ENCODE measurements at regions not wholly inside any gene's neighbourhood (a gene's known extent, or its start where the extent isn't known, plus 50 kb on each side); places are given as distances from the start of the nearest gene placed in this dataset.
"Not testable (repeated sequence)": the region's sequence is repeated elsewhere in the genome, so short reads cannot be mapped to it uniquely, and the experiment has no call there.

DNA sequence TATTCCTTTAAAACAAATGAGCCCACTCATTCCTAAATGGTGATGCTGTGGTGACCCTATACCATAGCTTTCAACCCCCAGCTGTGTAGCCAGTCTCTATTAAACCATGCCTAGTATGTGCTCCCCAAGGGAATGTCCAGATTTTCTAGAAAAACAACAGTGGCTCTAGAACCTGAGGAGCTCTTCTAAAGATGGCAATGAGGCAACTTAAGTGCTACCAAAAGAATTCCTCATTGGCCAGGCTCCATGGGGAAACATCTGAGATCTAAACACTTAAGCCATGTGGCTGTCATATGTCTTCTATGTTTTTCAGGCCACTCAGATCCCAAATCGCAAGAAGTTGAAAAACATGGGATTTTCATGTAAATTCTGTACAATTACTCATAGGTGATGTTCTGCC is 191.0 kb downstream of the TPBG start:
- TF ChIP-seq, protein P1, sequence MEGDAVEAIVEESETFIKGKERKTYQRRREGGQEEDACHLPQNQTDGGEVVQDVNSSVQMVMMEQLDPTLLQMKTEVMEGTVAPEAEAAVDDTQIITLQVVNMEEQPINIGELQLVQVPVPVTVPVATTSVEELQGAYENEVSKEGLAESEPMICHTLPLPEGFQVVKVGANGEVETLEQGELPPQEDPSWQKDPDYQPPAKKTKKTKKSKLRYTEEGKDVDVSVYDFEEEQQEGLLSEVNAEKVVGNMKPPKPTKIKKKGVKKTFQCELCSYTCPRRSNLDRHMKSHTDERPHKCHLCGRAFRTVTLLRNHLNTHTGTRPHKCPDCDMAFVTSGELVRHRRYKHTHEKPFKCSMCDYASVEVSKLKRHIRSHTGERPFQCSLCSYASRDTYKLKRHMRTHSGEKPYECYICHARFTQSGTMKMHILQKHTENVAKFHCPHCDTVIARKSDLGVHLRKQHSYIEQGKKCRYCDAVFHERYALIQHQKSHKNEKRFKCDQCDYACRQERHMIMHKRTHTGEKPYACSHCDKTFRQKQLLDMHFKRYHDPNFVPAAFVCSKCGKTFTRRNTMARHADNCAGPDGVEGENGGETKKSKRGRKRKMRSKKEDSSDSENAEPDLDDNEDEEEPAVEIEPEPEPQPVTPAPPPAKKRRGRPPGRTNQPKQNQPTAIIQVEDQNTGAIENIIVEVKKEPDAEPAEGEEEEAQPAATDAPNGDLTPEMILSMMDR (optimal IDR thresholded peaks at IDR 0.05 in 1 of 3, IDR thresholded peaks at IDR 0.05 in 1 of 3, conservative IDR thresholded peaks at IDR 0.05 in 1 of 3; ENCODE audit: extremely low read depth in 1 of 3, insufficient read depth in 2 of 3, low read length in 3 of 3): no peak
- TF ChIP-seq EZH2 (IDR thresholded peaks at IDR 0.05; ENCODE audit: low read length): no peak
- Histone ChIP-seq H3K27ac (ENCODE audit: control insufficient read depth, insufficient read depth, low read length) (no peak overlapping the region), H3K79me2 (ENCODE audit: control insufficient read depth, insufficient read depth, low read length) (no peaks in the 10 kb centered on the region), H3K36me3 (ENCODE audit: control insufficient read depth in 2 of 2, extremely low read depth in 1 of 2, insufficient read depth in 2 of 2, low read length in 2 of 2) (no peaks in the 10 kb centered on the region), H3K4me2 (ENCODE audit: control insufficient read depth, extremely low read depth, insufficient read depth, low read depth, low read length) (no peak overlapping the region), H3K9me1 (ENCODE audit: control insufficient read depth, extremely low read depth, insufficient read depth, low read length) (no peaks in the 10 kb centered on the region), H3K9me3 (ENCODE audit: control insufficient read depth, low read depth, low read length) (no peaks in the 10 kb centered on the region), H3K4me3 (ENCODE audit: control insufficient read depth in 2 of 3, extremely low read depth in 1 of 3, insufficient read depth in 2 of 3, low read depth in 1 of 3, low read length in 3 of 3) (no peak overlapping the region), H3K27me3 (ENCODE audit: control insufficient read depth, extremely low read depth, insufficient read depth, low read length) (no peaks in the 10 kb centered on the region), H3K9ac (ENCODE audit: control insufficient read depth, extremely low read depth, insufficient read depth, low read length) (no peak overlapping the region), H3K4me1 (ENCODE audit: control insufficient read depth, extremely low read depth, insufficient read depth, low read length) (peaks cover 3% of the 10 kb centered on the region), H4K20me1 (ENCODE audit: control insufficient read depth, extremely low read depth, insufficient read depth, low read length) (no peaks in the 10 kb centered on the region), H2AFZ (ENCODE audit: control insufficient read depth, low read length) (no peak overlapping the region)
- FAIRE-seq (peak; percentile 61), DNase-seq (ENCODE audit: low read depth, low spot score) (no peak)
- dilution Hi-C loops (cut with MboI; ENCODE audit: extremely low pct_ligation_motif_present, low sequenced_read_pairs): no loop called here

DNA sequence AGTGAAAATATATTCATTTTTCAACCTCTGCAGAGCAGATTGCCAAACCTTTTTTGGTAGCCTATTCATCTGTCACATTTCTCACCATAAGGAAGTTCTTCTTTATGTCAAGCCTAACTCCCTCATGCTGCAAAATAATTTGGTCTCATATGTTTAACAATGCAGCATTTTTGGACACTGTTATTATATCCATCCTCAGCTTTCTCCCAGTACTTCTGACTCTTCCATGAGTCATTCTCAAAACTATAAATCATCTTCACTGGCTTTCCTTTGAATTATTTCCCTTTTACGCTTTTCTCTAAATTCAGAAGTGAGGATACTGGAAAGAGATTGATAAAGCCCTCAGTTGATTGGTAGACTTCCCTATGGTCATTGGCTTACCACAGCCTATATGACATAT is 192.2 kb downstream of the TPBG start:
- Histone ChIP-seq H3K4me1 (ENCODE audit: control insufficient read depth, extremely low read depth, insufficient read depth, low read length) (peaks cover 3% of the 10 kb centered on the region), H3K9me3 (ENCODE audit: control insufficient read depth, low read depth, low read length) (no peaks in the 10 kb centered on the region), H4K20me1 (ENCODE audit: control insufficient read depth, extremely low read depth, insufficient read depth, low read length) (no peaks in the 10 kb centered on the region), H2AFZ (ENCODE audit: control insufficient read depth, low read length) (no peak overlapping the region), H3K36me3 (ENCODE audit: control insufficient read depth in 2 of 2, extremely low read depth in 1 of 2, insufficient read depth in 2 of 2, low read length in 2 of 2) (no peaks in the 10 kb centered on the region), H3K4me2 (ENCODE audit: control insufficient read depth, extremely low read depth, insufficient read depth, low read depth, low read length) (no peak overlapping the region), H3K4me3 (ENCODE audit: control insufficient read depth in 2 of 3, extremely low read depth in 1 of 3, insufficient read depth in 2 of 3, low read depth in 1 of 3, low read length in 3 of 3) (no peak overlapping the region), H3K9me1 (ENCODE audit: control insufficient read depth, extremely low read depth, insufficient read depth, low read length) (no peaks in the 10 kb centered on the region), H3K9ac (ENCODE audit: control insufficient read depth, extremely low read depth, insufficient read depth, low read length) (no peak overlapping the region), H3K27me3 (ENCODE audit: control insufficient read depth, extremely low read depth, insufficient read depth, low read length) (no peaks in the 10 kb centered on the region), H3K79me2 (ENCODE audit: control insufficient read depth, insufficient read depth, low read length) (no peaks in the 10 kb centered on the region), H3K27ac (ENCODE audit: control insufficient read depth, insufficient read depth, low read length) (no peak overlapping the region)
- FAIRE-seq: peak; percentile 9
- TF ChIP-seq, protein P1 (optimal IDR thresholded peaks at IDR 0.05 in 1 of 3, IDR thresholded peaks at IDR 0.05 in 1 of 3, conservative IDR thresholded peaks at IDR 0.05 in 1 of 3; ENCODE audit: extremely low read depth in 1 of 3, insufficient read depth in 2 of 3, low read length in 3 of 3): no peak
- TF ChIP-seq EZH2 (IDR thresholded peaks at IDR 0.05; ENCODE audit: low read length): no peak
- no peak for DNase-seq (ENCODE audit: low read depth, low spot score)
- dilution Hi-C loops (cut with MboI; ENCODE audit: extremely low pct_ligation_motif_present, low sequenced_read_pairs): no loop called here

DNA sequence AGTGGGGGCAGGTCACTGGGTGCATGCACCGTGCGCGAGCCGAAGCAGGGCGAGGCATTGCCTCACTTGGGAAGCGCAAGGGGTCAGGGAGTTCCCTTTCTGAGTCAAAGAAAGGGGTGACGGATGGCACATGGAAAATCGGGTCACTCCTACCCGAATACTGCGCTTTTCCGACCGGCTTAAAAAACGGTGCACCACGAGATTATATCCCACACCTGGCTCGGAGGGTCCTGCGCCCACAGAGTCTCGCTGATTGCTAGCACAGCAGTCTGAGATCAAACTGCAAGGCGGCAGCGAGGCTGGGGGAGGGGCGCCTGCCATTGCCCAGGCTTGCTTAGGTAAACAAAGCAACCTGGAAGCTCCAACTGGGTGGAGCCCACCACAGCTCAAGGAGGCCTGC is 194.9 kb downstream of the TPBG start:
- H3K27me3 ChIP-seq (ENCODE audit: control insufficient read depth, extremely low read depth, insufficient read depth, low read length); dilution Hi-C loops (cut with MboI; ENCODE audit: extremely low pct_ligation_motif_present, low sequenced_read_pairs); H3K4me2 ChIP-seq (ENCODE audit: control insufficient read depth, extremely low read depth, insufficient read depth, low read depth, low read length); DNase-seq (ENCODE audit: low read depth, low spot score); H3K36me3 ChIP-seq (ENCODE audit: control insufficient read depth in 2 of 2, extremely low read depth in 1 of 2, insufficient read depth in 2 of 2, low read length in 2 of 2); H3K9ac ChIP-seq (ENCODE audit: control insufficient read depth, extremely low read depth, insufficient read depth, low read length); H2AFZ ChIP-seq (ENCODE audit: control insufficient read depth, low read length); H4K20me1 ChIP-seq (ENCODE audit: control insufficient read depth, extremely low read depth, insufficient read depth, low read length); H3K4me3 ChIP-seq (ENCODE audit: control insufficient read depth in 2 of 3, extremely low read depth in 1 of 3, insufficient read depth in 2 of 3, low read depth in 1 of 3, low read length in 3 of 3); H3K9me3 ChIP-seq (ENCODE audit: control insufficient read depth, low read depth, low read length); H3K79me2 ChIP-seq (ENCODE audit: control insufficient read depth, insufficient read depth, low read length); H3K27ac ChIP-seq (ENCODE audit: control insufficient read depth, insufficient read depth, low read length); H3K4me1 ChIP-seq (ENCODE audit: control insufficient read depth, extremely low read depth, insufficient read depth, low read length); FAIRE-seq; H3K9me1 ChIP-seq (ENCODE audit: control insufficient read depth, extremely low read depth, insufficient read depth, low read length): not testable (repeated sequence)

Measured in keratinocyte (primary cell).